Sigmoid colon (tissue), 4 donors: ENCODE measurements at regions not wholly inside any gene's neighbourhood (a gene's known extent, or its start where the extent isn't known, plus 50 kb on each side); places are given as distances from the start of the nearest gene placed in this dataset.

ENCODE experiments used
- EP300 ChIP-seq, 4 donors: sonication (generic); formaldehyde crosslinking; IDR thresholded peaks; one replicate each; pipeline ENCODE4 v1.6.1; 2017; ENCODE audit warnings: antibody characterized with exemption in 4 of 4
- POLR2A ChIP-seq, 2 donors: fragments of 450-650 bp; IDR thresholded peaks; one replicate each; pipeline ENCODE4 v1.6.1; 2016; ENCODE audit warnings: antibody characterized with exemption in 2 of 2, mild to moderate bottlenecking in 2 of 2, moderate library complexity in 2 of 2
- POLR2AphosphoS5 ChIP-seq, 4 donors: sonication (generic); formaldehyde crosslinking; IDR thresholded peaks; one replicate each; pipeline ENCODE4 v1.6.1; 2017; ENCODE audit warnings: antibody characterized with exemption in 4 of 4
- TF ChIP-seq, protein P1 (sequence below), 4 experiments: fragments of 450-650 bp in 3 of 4; fragments of 200-600 bp in 1 of 4; IDR thresholded peaks; one replicate each; pipeline ENCODE4 v1.5.1; 2016 to 2019; ENCODE audit warnings: antibody characterized with exemption in 4 of 4, mild to moderate bottlenecking in 3 of 4, moderate library complexity in 2 of 4

DNA sequence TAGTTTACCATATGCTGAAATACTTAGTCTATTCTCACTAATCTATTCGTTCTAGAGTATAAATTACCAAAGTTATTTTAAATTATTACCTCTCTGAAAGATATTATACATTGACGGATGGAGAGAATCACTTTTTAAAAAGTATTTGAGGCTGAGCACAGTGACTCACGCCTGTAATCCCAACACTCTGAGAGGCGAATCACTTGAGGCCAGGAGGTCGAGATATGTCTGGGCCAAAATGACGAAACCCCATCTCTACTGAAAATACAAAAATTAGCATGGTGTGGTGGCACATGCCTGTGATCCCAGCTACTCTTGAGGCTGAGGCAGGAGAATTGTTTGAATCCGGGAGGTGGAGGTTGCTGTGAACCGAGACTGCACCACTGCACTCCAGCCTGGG lies 64.0 kb upstream of the SPATA31C2 start:
- no peak for TF ChIP-seq POLR2A (IDR thresholded peaks at IDR 0.05)
- TF ChIP-seq, protein P1, sequence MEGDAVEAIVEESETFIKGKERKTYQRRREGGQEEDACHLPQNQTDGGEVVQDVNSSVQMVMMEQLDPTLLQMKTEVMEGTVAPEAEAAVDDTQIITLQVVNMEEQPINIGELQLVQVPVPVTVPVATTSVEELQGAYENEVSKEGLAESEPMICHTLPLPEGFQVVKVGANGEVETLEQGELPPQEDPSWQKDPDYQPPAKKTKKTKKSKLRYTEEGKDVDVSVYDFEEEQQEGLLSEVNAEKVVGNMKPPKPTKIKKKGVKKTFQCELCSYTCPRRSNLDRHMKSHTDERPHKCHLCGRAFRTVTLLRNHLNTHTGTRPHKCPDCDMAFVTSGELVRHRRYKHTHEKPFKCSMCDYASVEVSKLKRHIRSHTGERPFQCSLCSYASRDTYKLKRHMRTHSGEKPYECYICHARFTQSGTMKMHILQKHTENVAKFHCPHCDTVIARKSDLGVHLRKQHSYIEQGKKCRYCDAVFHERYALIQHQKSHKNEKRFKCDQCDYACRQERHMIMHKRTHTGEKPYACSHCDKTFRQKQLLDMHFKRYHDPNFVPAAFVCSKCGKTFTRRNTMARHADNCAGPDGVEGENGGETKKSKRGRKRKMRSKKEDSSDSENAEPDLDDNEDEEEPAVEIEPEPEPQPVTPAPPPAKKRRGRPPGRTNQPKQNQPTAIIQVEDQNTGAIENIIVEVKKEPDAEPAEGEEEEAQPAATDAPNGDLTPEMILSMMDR (IDR thresholded peaks at IDR 0.05): no peak
- no peak for TF ChIP-seq POLR2AphosphoS5 (IDR thresholded peaks at IDR 0.05)
- no peak for TF ChIP-seq EP300 (IDR thresholded peaks at IDR 0.05)
